Tibial artery (tissue), 4 donors: ENCODE measurements at regions not wholly inside any gene's neighbourhood (a gene's known extent, or its start where the extent isn't known, plus 50 kb on each side); places are given as distances from the start of the nearest gene placed in this dataset.
"Not testable (repeated sequence)": the region's sequence is repeated elsewhere in the genome, so short reads cannot be mapped to it uniquely, and the experiment has no call there.

Experiments used
- DNase-seq, 2 donors: peaks; one replicate each; pipeline ENCODE4 v3.0.0-alpha.2; 2019
- H3K27ac ChIP-seq, 2 donors: fragments of 200-600 bp; sonication (generic) in 1 of 2; 1 replicate in 1 of 2; 2 replicates in 1 of 2; pipeline ENCODE4 v1.5.1; 2018 to 2019; ENCODE audit warnings: mild to moderate bottlenecking in 1 of 2
- H3K27me3 ChIP-seq, 2 donors: fragments of 200-600 bp; sonication (generic) in 1 of 2; one replicate each; pipeline versions ENCODE4 v1.5.1 to v1.6.0; 2016 to 2019
- H3K36me3 ChIP-seq, 3 donors: fragments of 200-600 bp; sonication (generic) in 2 of 3; one replicate each; pipeline ENCODE4 v1.5.1; 2016 to 2019; ENCODE audit warnings: mild to moderate bottlenecking in 2 of 3
- H3K4me1 ChIP-seq, 4 donors: fragments of 200-600 bp; sonication (generic) in 2 of 4; 1 replicate in 3 of 4; 2 replicates in 1 of 4; pipeline ENCODE4 v1.5.1; 2016 to 2019
- H3K4me3 ChIP-seq, 2 donors: fragments of 200-600 bp; sonication (generic) in 1 of 2; 1 replicate in 1 of 2; 2 replicates in 1 of 2; pipeline ENCODE4 v1.5.1; 2018 to 2019; ENCODE audit warnings: mild to moderate bottlenecking in 2 of 2
- H3K9me3 ChIP-seq, 3 donors: fragments of 200-600 bp; sonication (generic) in 1 of 3; one replicate each; pipeline ENCODE4 v1.5.1; 2016 to 2019
- CTCF ChIP-seq, 2 experiments: fragments of 200-600 bp in 1 of 2; fragments of 450-650 bp in 1 of 2; IDR thresholded peaks; one replicate each; pipeline ENCODE4 v1.5.1; 2017 to 2019; ENCODE audit warnings: antibody characterized with exemption in 2 of 2, mild to moderate bottlenecking in 1 of 2, moderate library complexity in 1 of 2
- intact Hi-C: fragments of 100-400 bp; cut with DNase I; formaldehyde crosslinking; loops from one replicate; pipeline ENCODE4 v1.15.0; 2023; ENCODE audit warnings: low total_unique reads

- Histone ChIP-seq H3K9me3 (no peaks in the 10 kb centered on the region), H3K4me3 (no peak overlapping the region), H3K4me1 (no peaks in the 10 kb centered on the region), H3K27ac (no peak overlapping the region), H3K27me3 (no peaks in the 10 kb centered on the region), H3K36me3 (no peaks in the 10 kb centered on the region)
- intact Hi-C loops: no loop called here
- no peak for DNase-seq
- no peak for TF ChIP-seq CTCF (IDR thresholded peaks at IDR 0.05)
Measured at GRCh38 chr6:51199105-51199552, 380.5 kb downstream of the TFAP2B start.

- no peaks in the 10 kb centered on the region for H3K4me1 ChIP-seq
- no peak for TF ChIP-seq CTCF (IDR thresholded peaks at IDR 0.05)
- no peak overlapping the region for H3K27ac ChIP-seq
- H3K27me3 ChIP-seq: no peaks in the 10 kb centered on the region
- no peaks in the 10 kb centered on the region for H3K9me3 ChIP-seq
- H3K4me3 ChIP-seq: no peak overlapping the region
- DNase-seq: no peak
- no peaks in the 10 kb centered on the region for H3K36me3 ChIP-seq
- intact Hi-C loops: no loop called here
Measured at GRCh38 chr6:51199733-51200260, 381.1 kb downstream of the TFAP2B start.

- intact Hi-C loops: no loop called here
- Histone ChIP-seq H3K9me3 (no peaks in the 10 kb centered on the region), H3K4me1 (no peaks in the 10 kb centered on the region), H3K27me3 (no peaks in the 10 kb centered on the region), H3K36me3 (no peaks in the 10 kb centered on the region), H3K27ac (no peak overlapping the region), H3K4me3 (no peak overlapping the region)
- TF ChIP-seq CTCF (IDR thresholded peaks at IDR 0.05): no peak
- no peak for DNase-seq
Measured at GRCh38 chr6:51200676-51201075, 382.0 kb downstream of the TFAP2B start.

GRCh38 chr6:51202653-51203052 is 384.0 kb downstream of the TFAP2B start:
- DNase-seq, intact Hi-C loops, H3K27ac ChIP-seq, H3K4me3 ChIP-seq, H3K27me3 ChIP-seq, H3K9me3 ChIP-seq, H3K4me1 ChIP-seq, H3K36me3 ChIP-seq: not testable (repeated sequence)

GRCh38 chr6:51203504-51203903 is 384.8 kb downstream of the TFAP2B start:
- no peak for TF ChIP-seq CTCF (IDR thresholded peaks at IDR 0.05)
- intact Hi-C loops: no loop called here
- H3K36me3 ChIP-seq: no peaks in the 10 kb centered on the region
- H3K4me3 ChIP-seq: no peak overlapping the region
- no peaks in the 10 kb centered on the region for H3K4me1 ChIP-seq
- H3K27me3 ChIP-seq: no peaks in the 10 kb centered on the region
- no peak overlapping the region for H3K27ac ChIP-seq
- DNase-seq: no peak
- H3K9me3 ChIP-seq: no peaks in the 10 kb centered on the region

GRCh38 chr6:51206686-51207085 is 388.0 kb downstream of the TFAP2B start:
- H3K9me3 ChIP-seq, DNase-seq, H3K4me3 ChIP-seq, H3K27me3 ChIP-seq, intact Hi-C loops, H3K27ac ChIP-seq, H3K36me3 ChIP-seq, H3K4me1 ChIP-seq: not testable (repeated sequence)

GRCh38 chr6:51209651-51210050 is 391.0 kb downstream of the TFAP2B start:
- intact Hi-C loops: no loop called here

More at GRCh38 chr6:51209651-51210050, 391.0 kb downstream of the TFAP2B start:
- Histone ChIP-seq H3K27me3 (no peaks in the 10 kb centered on the region), H3K27ac (no peak overlapping the region), H3K36me3 (no peaks in the 10 kb centered on the region), H3K4me3 (no peak overlapping the region), H3K9me3 (no peaks in the 10 kb centered on the region), H3K4me1 (no peaks in the 10 kb centered on the region)
- TF ChIP-seq CTCF (IDR thresholded peaks at IDR 0.05): no peak
- no peak for DNase-seq
